ENCODE measurements at regions not wholly inside any gene's neighbourhood (a gene's known extent, or its start where the extent isn't known, plus 50 kb on each side); places are given as distances from the start of the nearest gene placed in this dataset.

- H3K36me3 ChIP-seq: no peaks in the 10 kb centered on the region
- H3K9me3 ChIP-seq (replicated peaks in 1 of 11): peaks cover 0 to 10% (median 0%) of the 10 kb centered on the region in 11 experiments; a peak in 4 of 22 replicates
- no peak overlapping the region for H3K9ac ChIP-seq
- H3K27me3 ChIP-seq: no peaks in the 10 kb centered on the region
- H4K20me1 ChIP-seq: no peaks in the 10 kb centered on the region
- no peak for TF ChIP-seq Cebpa-rat (IDR thresholded peaks at IDR 0.05)
- H3K27ac ChIP-seq: no peak overlapping the region
- H3K4me1 ChIP-seq: peaks cover 0 to 9% (median 7%) of the 10 kb centered on the region in 10 experiments; a peak in 15 of 20 replicates
- H3K4me2 ChIP-seq: no peak overlapping the region
- H3K4me3 ChIP-seq: no peak overlapping the region
Measured at GRCh38 chr4:108261026-108261425, 92.3 kb upstream of the LEF1 start.

DNA sequence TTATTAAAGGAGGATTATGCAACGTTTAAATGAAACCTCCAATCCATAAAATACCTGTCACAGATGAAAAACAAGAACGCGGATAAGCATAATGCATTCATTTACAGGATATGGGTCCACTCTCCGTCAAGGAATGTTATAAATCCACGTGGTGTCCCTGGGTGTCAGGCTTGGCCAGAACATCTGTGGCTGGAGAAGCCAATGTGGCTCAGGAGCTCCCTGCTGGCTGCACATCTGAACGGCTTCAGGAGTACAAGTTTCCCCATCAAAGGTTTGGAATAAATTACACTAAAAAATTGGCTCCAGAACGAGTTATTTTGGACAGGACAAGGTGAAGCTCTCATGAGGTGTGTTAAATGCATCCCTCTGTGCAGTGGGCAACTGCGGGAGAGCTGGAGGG is 87.8 kb upstream of the LEF1 start:
- Histone ChIP-seq H3K27ac (no peak overlapping the region), H3K4me3 (no peak overlapping the region), H3K36me3 (no peaks in the 10 kb centered on the region), H3K9me3 (replicated peaks in 1 of 11) (peaks cover 0 to 10% (median 0%) of the 10 kb centered on the region in 11 experiments; a peak in 2 of 22 replicates), H3K27me3 (no peaks in the 10 kb centered on the region), H4K20me1 (no peaks in the 10 kb centered on the region), H3K4me1 (peaks cover 0 to 9% (median 7%) of the 10 kb centered on the region in 10 experiments; a peak in 15 of 20 replicates), H3K4me2 (no peak overlapping the region), H3K9ac (no peak overlapping the region)
- no peak for TF ChIP-seq Cebpa-rat (IDR thresholded peaks at IDR 0.05)

GRCh38 chr4:108255203-108255747 is 86.5 kb upstream of the LEF1 start:
- Histone ChIP-seq H4K20me1 (no peaks in the 10 kb centered on the region), H3K36me3 (no peaks in the 10 kb centered on the region), H3K9me3 (replicated peaks in 1 of 11) (peaks cover 0 to 12% (median 3%) of the 10 kb centered on the region in 11 experiments; a peak in 19 of 22 replicates), H3K4me3 (no peak overlapping the region), H3K27ac (no peak overlapping the region), H3K9ac (no peak overlapping the region), H3K4me1 (peaks cover 0 to 9% (median 7%) of the 10 kb centered on the region in 10 experiments; a peak in 15 of 20 replicates), H3K27me3 (no peaks in the 10 kb centered on the region), H3K4me2 (no peak overlapping the region)
- no peak for TF ChIP-seq Cebpa-rat (IDR thresholded peaks at IDR 0.05)

- Histone ChIP-seq H3K9me3 (replicated peaks in 1 of 11) (peaks cover 16 to 25% (median 21%) of the 10 kb centered on the region in 11 experiments), H3K4me1 (no peaks in the 10 kb centered on the region), H4K20me1 (no peaks in the 10 kb centered on the region), H3K4me2 (no peak overlapping the region), H3K4me3 (no peak overlapping the region), H3K36me3 (no peaks in the 10 kb centered on the region), H3K27me3 (no peaks in the 10 kb centered on the region), H3K9ac (no peak overlapping the region), H3K27ac (no peak overlapping the region)
- TF ChIP-seq Cebpa-rat (IDR thresholded peaks at IDR 0.05): no peak
Measured at GRCh38 chr4:108249397-108249796, 80.7 kb upstream of the LEF1 start.

- H4K20me1 ChIP-seq: no peaks in the 10 kb centered on the region
Measured at GRCh38 chr4:108247387-108248049, 78.8 kb upstream of the LEF1 start.

GRCh38 chr4:108244606-108245005 is 75.9 kb upstream of the LEF1 start:
- no peak for TF ChIP-seq Cebpa-rat (IDR thresholded peaks at IDR 0.05)
- H3K4me2 ChIP-seq: no peak overlapping the region
- H3K4me1 ChIP-seq: peaks cover 0 to 17% (median 7%) of the 10 kb centered on the region in 10 experiments; a peak in 11 of 20 replicates
- no peaks in the 10 kb centered on the region for H3K36me3 ChIP-seq
- no peak overlapping the region for H3K4me3 ChIP-seq
- H3K27me3 ChIP-seq: no peaks in the 10 kb centered on the region
- no peak overlapping the region for H3K9ac ChIP-seq
- H3K9me3 ChIP-seq (replicated peaks in 1 of 11): peaks cover 13 to 22% (median 17%) of the 10 kb centered on the region in 11 experiments; a peak in 21 of 22 replicates
- no peaks in the 10 kb centered on the region for H4K20me1 ChIP-seq
- no peak overlapping the region for H3K27ac ChIP-seq

More at GRCh38 chr4:108247387-108248049, 78.8 kb upstream of the LEF1 start:
- Histone ChIP-seq H3K9me3 (replicated peaks in 1 of 11) (peaks cover 16 to 25% (median 21%) of the 10 kb centered on the region in 11 experiments), H3K27ac (no peak overlapping the region), H3K4me2 (no peak overlapping the region), H3K4me1 (no peaks in the 10 kb centered on the region), H3K36me3 (no peaks in the 10 kb centered on the region), H3K9ac (no peak overlapping the region), H3K27me3 (no peaks in the 10 kb centered on the region), H3K4me3 (no peak overlapping the region)
- no peak for TF ChIP-seq Cebpa-rat (IDR thresholded peaks at IDR 0.05)

DNA sequence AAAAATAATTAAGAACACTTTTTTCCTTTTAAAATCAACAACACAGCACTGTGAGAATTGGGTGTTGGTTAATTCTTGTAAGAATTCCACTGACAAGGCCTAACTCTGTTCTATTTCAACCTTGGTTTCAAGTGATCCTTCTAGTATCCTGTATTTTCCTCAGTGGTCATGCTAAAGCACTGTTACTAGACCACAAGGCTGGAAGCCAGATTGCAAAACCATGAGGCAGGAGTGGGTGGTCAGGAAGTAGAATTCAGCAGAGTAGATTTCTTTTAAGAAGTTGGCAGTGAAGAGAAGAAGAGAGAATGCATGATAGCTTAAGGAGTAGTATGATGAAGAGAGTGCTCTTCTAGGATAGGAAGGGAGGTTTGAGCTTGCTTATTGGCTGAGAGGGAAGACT is 71.6 kb upstream of the LEF1 start:
- Histone ChIP-seq H3K9me3 (replicated peaks in 1 of 11) (peaks cover 7 to 18% (median 14%) of the 10 kb centered on the region in 11 experiments; a peak in 15 of 22 replicates), H3K9ac (no peak overlapping the region), H3K4me3 (no peak overlapping the region), H3K36me3 (no peaks in the 10 kb centered on the region), H3K4me1 (peaks cover 0 to 20% (median 7%) of the 10 kb centered on the region in 10 experiments; a peak in 11 of 20 replicates), H4K20me1 (no peaks in the 10 kb centered on the region), H3K27ac (peak overlapping the region in 1 of 11 experiments; percentile 33; a peak in 1 of 22 replicates), H3K4me2 (peak overlapping the region in 8 of 11 experiments; percentile 12 to 65 (median 48); a peak in 13 of 22 replicates), H3K27me3 (no peaks in the 10 kb centered on the region)
- no peak for TF ChIP-seq Cebpa-rat (IDR thresholded peaks at IDR 0.05)

GRCh38 chr4:108237693-108238092 is 69.0 kb upstream of the LEF1 start:
- H3K9ac ChIP-seq: no peak overlapping the region
- no peak overlapping the region for H3K4me2 ChIP-seq
- no peaks in the 10 kb centered on the region for H4K20me1 ChIP-seq
- H3K27ac ChIP-seq: no peak overlapping the region
- H3K4me1 ChIP-seq: peaks cover 0 to 20% (median 7%) of the 10 kb centered on the region in 10 experiments; a peak in 11 of 20 replicates
- H3K27me3 ChIP-seq: no peaks in the 10 kb centered on the region
- no peak for TF ChIP-seq Cebpa-rat (IDR thresholded peaks at IDR 0.05)
- H3K9me3 ChIP-seq (replicated peaks in 1 of 11): peaks cover 9 to 20% (median 15%) of the 10 kb centered on the region in 11 experiments; a peak in 16 of 22 replicates
- H3K36me3 ChIP-seq: no peaks in the 10 kb centered on the region
- no peak overlapping the region for H3K4me3 ChIP-seq

- Histone ChIP-seq H3K9me3 (replicated peaks in 1 of 11) (peaks cover 13 to 28% (median 22%) of the 10 kb centered on the region in 11 experiments; a peak in 20 of 22 replicates), H3K27me3 (no peaks in the 10 kb centered on the region), H3K36me3 (no peaks in the 10 kb centered on the region), H3K4me1 (peaks cover 0 to 19% (median 7%) of the 10 kb centered on the region in 10 experiments; a peak in 11 of 20 replicates), H3K9ac (no peak overlapping the region), H3K27ac (no peak overlapping the region), H3K4me2 (no peak overlapping the region), H3K4me3 (no peak overlapping the region), H4K20me1 (no peaks in the 10 kb centered on the region)
- TF ChIP-seq Cebpa-rat (IDR thresholded peaks at IDR 0.05): no peak
Measured at GRCh38 chr4:108236264-108236663, 67.5 kb upstream of the LEF1 start.
